Esophagus squamous epithelium (tissue), 4 donors: ENCODE measurements at regions not wholly inside any gene's neighbourhood (a gene's known extent, or its start where the extent isn't known, plus 50 kb on each side); places are given as distances from the start of the nearest gene placed in this dataset.

ENCODE experiments used
- CTCF ChIP-seq, 6 experiments: fragments of 450-650 bp in 4 of 6; fragments of 200-600 bp in 2 of 6; sonication (generic) in 2 of 6; IDR thresholded peaks; one replicate each; pipeline ENCODE4 v1.5.1; 2016 to 2019; ENCODE audit warnings: antibody characterized with exemption in 6 of 6, mild to moderate bottlenecking in 4 of 6, moderate library complexity in 4 of 6
- POLR2A ChIP-seq, 4 donors: fragments of 450-650 bp; IDR thresholded peaks; one replicate each; pipeline ENCODE4 v1.6.1; 2017; ENCODE audit warnings: antibody characterized with exemption in 4 of 4, mild to moderate bottlenecking in 4 of 4, moderate library complexity in 3 of 4

GRCh38 chr16:46519063-46519462 is 102.1 kb downstream of the SHCBP1 start:
- TF ChIP-seq CTCF (IDR thresholded peaks at IDR 0.05) (no peak), POLR2A (IDR thresholded peaks at IDR 0.05) (no peak)
